Chondrocyte (in vitro differentiated cells): ENCODE measurements at regions not wholly inside any gene's neighbourhood (a gene's known extent, or its start where the extent isn't known, plus 50 kb on each side); places are given as distances from the start of the nearest gene placed in this dataset.

Experiments
- DNase-seq: peaks from one replicate; pipeline ENCODE4 v3.0.0; 2021; ENCODE audit warnings: mixed read lengths, low spot score
- H3K27ac Mint-ChIP-seq: one replicate; pipeline ENCODE4 v1.8.0; 2021; ENCODE audit warnings: mild to moderate bottlenecking, moderate library complexity, mixed read lengths; ENCODE audit not compliant: unreplicated experiment
- H3K27me3 Mint-ChIP-seq: 2 replicates; pipeline ENCODE4 v1.8.0; 2021; ENCODE audit warnings: low read depth, mixed read lengths
- H3K36me3 Mint-ChIP-seq: 2 replicates; pipeline ENCODE4 v1.8.0; 2021; ENCODE audit warnings: low read depth, mixed read lengths
- H3K4me1 Mint-ChIP-seq: 2 replicates; pipeline ENCODE4 v1.8.0; 2021; ENCODE audit warnings: low read depth, mild to moderate bottlenecking, mixed read lengths
- H3K4me3 Mint-ChIP-seq: one replicate; pipeline ENCODE4 v1.8.0; 2021; ENCODE audit warnings: mild to moderate bottlenecking, moderate library complexity, mixed read lengths; ENCODE audit not compliant: unreplicated experiment
- H3K9me3 Mint-ChIP-seq: 2 replicates; pipeline ENCODE4 v1.8.0; 2021; ENCODE audit warnings: low read depth, mixed read lengths
- CTCF ChIP-seq: fragments of 200-600 bp; sonication (generic); IDR thresholded peaks from 2 replicates; pipeline ENCODE4 v1.5.0; 2021; ENCODE audit warnings: antibody characterized with exemption, mild to moderate bottlenecking, moderate library complexity

- TF ChIP-seq CTCF: no peak
These were observed 405.6 kb upstream of the ZNF608 start for GRCh38 chr5:125152044-125152443.

GRCh38 chr5:125152461-125153189 lies 406.2 kb upstream of the ZNF608 start:
- Mint-ChIP-seq H3K36me3 (no peaks in the 10 kb centered on the region), H3K4me1 (peaks cover 51% of the 10 kb centered on the region), H3K27ac (no peak overlapping the region), H3K27me3 (no peaks in the 10 kb centered on the region), H3K9me3 (no peaks in the 10 kb centered on the region), H3K4me3 (no peak overlapping the region)
- no peak for TF ChIP-seq CTCF
- no peak for DNase-seq

More at GRCh38 chr5:125152044-125152443, 405.6 kb upstream of the ZNF608 start:
- H3K9me3 Mint-ChIP-seq: no peaks in the 10 kb centered on the region
- H3K4me1 Mint-ChIP-seq: peaks cover 51% of the 10 kb centered on the region
- H3K27ac Mint-ChIP-seq: no peak overlapping the region
- no peaks in the 10 kb centered on the region for H3K27me3 Mint-ChIP-seq
- no peak for DNase-seq
- H3K4me3 Mint-ChIP-seq: no peak overlapping the region
- H3K36me3 Mint-ChIP-seq: no peaks in the 10 kb centered on the region

DNA sequence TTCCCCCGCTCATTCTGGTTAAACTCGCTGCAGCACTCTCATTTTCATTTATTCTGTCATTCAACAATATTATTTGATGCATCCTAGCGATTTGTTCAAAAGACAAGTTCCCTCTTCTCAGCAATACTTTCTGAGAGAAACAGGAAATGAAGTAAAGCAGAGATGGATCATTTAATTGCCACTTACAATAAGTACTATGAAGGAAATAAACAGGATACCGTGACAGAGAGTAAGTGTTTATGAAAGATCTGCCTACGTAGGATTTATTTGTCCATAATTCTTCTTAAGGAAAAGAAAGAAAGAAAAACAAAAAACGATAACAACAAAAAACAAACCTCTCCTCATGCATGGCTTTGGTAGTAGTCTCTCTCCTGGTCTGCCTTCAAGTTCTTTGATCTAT lies 406.8 kb upstream of the ZNF608 start:
- Mint-ChIP-seq H3K27me3 (no peaks in the 10 kb centered on the region), H3K4me1 (peaks cover 51% of the 10 kb centered on the region), H3K4me3 (no peak overlapping the region), H3K36me3 (no peaks in the 10 kb centered on the region), H3K9me3 (no peaks in the 10 kb centered on the region), H3K27ac (no peak overlapping the region)
- DNase-seq: no peak
- no peak for TF ChIP-seq CTCF

DNA sequence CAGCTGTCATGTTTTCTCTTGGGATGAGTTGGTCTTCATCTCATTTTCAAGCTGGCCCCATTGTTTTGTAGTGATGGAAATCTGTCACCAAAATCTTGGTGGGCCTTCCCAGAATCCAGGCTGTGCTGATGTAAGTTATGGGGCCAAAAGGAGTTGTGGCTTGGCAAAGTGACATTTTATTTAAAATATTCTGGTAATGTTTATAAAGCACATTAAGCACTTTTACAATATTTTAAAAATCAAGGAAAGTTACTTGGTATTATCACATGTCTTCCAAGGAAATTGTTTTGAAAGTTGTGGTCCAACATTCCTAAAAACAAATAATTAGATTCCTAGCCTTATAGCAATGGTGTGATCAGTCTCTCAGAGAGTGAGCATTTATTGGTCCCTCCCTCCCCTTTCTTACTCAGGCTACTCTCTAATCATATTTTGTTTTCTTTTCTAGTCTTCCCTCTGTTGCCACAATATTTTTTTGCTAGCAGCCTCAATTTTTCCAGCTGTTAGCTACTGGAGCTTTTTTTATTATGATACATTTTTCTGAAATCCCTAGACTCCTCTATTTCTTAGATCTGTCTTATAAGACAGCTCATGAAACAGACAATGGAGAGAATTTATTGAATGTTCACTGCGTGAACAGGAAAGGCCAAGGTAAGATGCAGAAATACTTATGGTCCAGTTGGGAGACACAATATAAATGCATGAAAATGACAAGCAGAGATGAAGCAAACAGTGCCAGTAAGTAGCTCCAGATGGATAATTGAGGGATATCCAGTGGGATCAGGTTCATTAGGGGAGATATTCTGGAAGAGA lies 408.1 kb upstream of the ZNF608 start:
- Mint-ChIP-seq H3K4me1 (peaks cover 39% of the 10 kb centered on the region), H3K27ac (peak overlapping the region; percentile 65), H3K9me3 (no peaks in the 10 kb centered on the region), H3K36me3 (no peaks in the 10 kb centered on the region), H3K4me3 (no peak overlapping the region), H3K27me3 (no peaks in the 10 kb centered on the region)
- no peak for DNase-seq
- TF ChIP-seq CTCF: no peak

DNA sequence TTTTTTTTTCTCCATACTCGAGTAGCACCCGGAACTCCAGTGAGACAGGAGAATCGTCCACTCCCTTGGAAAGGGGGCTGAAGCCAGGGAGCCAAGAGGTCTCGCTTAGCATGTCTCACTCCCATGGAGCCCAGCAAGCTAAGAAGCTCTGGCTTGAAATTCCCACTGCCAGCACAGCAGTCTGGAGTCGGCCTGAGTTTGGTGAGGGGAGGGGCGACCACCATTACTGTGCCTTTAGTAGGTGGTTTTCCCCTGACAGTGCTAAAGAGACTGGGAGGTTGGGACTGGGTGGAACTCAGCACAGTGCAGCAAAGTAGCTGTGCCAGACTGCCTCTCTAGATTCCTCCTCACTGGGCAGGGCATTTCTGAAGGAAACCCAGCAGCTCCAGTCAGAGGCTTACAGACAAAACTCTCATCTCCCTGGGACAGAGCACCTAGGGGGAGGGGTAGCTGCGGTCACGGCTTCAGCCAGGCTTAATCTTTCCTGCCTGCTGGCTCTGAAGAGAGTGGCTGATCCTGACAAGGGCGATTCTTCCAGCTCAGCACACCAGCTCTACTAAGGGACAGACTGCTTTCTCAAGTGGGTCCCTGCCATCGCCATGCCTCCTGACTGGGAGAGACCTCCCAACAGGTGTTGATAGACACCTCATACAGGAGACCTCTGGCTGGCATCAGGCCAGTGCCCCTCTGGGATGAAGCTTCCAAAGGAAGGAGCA lies 414.5 kb upstream of the ZNF608 start:
- Mint-ChIP-seq H3K36me3 (peaks cover 17% of the 10 kb centered on the region), H3K27me3 (no peaks in the 10 kb centered on the region), H3K27ac (no peak overlapping the region), H3K9me3 (peaks cover 30% of the 10 kb centered on the region), H3K4me3 (no peak overlapping the region), H3K4me1 (no peaks in the 10 kb centered on the region)
- no peak for DNase-seq
- TF ChIP-seq CTCF: no peak
